ENCODE measurements at regions not wholly inside any gene's neighbourhood (a gene's known extent, or its start where the extent isn't known, plus 50 kb on each side); places are given as distances from the start of the nearest gene placed in this dataset.
A peak's percentile ranks its signal among the peaks of the same experiment; 100 is the strongest.

- peak; percentile 44 for DNase-seq
These were observed 185.1 kb upstream of the DDHD1 start for GRCh38 chr14:53338192-53338591.

DNA sequence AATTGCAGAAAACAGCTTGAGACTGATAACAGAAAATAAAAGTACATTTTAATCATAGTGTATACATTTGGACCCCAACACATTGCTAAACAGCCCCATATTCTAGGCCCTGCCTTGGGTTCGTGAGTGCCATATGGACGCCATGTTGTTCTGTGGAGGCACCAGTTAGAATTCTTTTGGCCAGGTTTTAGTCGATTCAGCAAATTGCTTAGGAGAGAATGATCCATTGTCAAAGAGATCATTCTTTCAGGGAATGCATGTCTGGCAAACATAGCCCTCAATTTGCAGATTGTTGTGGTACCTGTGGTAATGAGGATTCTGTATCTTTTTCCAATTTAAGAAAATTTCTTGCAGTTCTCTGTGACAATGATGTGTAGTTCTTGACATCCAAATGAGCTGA lies 183.6 kb upstream of the DDHD1 start:
- DNase-seq = no peak

- DNase-seq = no peak
These were observed 180.7 kb upstream of the DDHD1 start for GRCh38 chr14:53333809-53334208.

GRCh38 chr14:53331921-53332320 lies 178.8 kb upstream of the DDHD1 start:
- DNase-seq = no peak

DNA sequence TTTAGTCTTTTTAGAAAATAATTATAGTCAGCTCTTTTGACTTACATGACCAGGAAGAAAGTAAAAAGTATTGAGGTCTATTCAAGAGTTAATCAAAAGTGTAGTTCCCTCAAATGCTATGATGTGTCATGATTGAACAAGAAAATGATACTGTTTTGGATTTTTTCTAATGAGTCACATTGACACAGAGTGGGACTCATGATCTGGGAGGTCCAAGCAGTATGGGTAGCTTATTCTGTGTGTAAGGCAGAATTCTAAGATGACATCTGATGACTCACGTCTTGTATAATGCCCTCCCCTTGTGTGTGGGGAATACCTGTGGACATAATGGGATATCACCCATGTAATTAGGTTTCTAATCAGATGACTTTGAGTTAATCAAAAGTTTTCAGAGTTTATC lies 178.1 kb upstream of the DDHD1 start:
- peak; percentile 92 for DNase-seq

GRCh38 chr14:53330441-53330840 lies 177.3 kb upstream of the DDHD1 start:
- DNase-seq = no peak

DNA sequence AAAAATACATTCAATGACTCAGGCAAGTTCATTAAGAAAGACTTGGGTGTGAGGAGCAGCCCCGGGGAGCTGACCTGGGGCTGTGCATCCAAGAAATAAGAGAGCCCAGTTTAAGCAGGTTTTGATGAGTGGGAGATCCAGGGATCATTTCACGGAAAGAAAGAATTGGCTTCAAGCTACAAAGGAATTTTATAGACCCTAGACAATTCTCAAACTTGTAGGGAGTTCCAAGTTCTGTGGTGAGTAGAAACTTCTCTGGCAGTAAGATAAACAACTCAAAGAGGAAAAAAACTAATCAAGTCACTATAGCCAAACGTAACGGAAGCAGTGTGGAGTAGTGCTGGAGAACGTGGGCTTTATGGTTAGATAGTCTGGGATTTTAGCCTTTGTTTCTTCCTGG lies 175.7 kb upstream of the DDHD1 start:
- no peak for DNase-seq

DNA sequence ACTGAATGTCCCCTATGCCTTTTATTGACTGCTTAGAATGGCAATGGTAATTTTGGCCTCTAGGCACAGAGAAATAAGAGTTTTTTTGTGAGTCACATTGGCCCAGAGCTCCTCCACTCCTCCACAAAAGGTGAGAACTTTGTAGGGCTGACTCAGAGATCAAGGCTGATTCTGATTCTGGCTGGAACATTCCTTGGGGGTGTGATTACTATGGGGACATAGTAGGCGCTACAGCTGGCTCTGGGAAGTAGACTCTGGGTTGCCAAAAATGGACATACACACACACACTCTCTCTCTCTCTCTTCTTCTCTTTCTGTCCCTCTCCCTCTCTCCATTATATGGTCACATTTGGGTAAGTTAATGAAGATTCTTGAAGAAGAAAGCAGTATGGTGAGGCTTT lies 174.6 kb upstream of the DDHD1 start:
- DNase-seq = peak; percentile 53

GRCh38 chr14:53325176-53325806 lies 172.2 kb upstream of the DDHD1 start:
- DNase-seq = no peak

DNA sequence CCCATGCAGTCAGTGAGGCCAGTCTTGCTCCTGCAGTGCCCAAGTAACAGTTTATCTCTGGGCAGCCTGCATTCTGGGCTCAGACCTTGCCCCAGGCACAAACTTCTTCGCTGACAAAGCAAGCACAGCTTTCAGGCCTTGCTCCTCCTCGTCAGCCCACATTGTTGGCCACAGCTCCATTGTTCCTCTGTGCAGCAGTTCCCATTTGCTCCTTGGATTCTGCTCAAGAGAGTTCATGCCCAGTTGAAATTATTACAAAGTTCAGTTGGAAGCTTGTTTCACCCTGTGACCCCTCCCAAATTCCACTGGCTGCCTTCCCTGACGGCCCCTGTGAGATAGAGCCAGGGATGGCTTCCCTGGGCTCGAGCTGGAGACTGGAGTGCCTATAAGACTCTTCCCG lies 163.4 kb upstream of the DDHD1 start:
- DNase-seq = no peak

DNA sequence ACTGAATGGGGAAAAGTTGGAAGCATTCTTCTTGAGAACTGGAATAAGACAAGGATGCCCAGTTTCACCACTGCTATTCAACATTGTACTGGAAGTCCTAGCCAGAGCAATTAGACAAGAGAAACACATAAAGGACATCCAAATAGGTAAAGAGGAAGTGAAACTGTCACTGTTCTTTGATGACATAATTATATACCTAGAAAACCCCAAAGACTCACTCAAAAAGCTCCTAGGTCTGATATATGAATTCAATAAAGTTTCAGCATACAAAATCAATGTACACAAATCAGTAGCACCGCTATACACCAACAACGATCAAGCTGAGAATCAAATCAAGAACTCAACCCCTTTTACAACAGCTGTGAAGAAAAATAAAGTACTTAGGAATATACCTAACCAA lies 157.3 kb upstream of the DDHD1 start:
- no peak for DNase-seq

GRCh38 chr14:53306911-53307310 lies 153.8 kb upstream of the DDHD1 start:
- peak; percentile 35 for DNase-seq

DNA sequence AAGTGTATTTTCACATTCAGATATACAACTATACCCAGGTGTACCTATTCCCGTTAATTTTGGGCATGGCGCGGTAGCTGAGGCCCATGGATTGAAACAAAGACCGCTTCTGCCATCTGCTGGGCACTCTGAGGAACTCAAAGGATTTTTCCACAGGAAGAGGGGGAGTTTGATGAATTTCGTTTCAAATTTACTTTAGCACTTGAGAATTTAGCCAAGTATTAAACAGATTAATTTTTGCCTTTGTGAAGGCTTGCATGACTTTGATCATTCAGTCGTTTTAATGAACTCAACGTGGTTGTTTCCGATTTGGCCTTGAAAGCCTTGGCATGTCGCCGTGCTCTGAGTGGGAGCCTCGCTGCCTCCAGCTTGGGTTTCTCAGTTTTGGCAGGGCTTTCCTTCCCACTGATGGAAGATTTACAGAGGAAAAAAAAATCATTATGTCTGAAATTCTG lies 153.2 kb upstream of the DDHD1 start:
- peak; percentile 51 for DNase-seq

DNA sequence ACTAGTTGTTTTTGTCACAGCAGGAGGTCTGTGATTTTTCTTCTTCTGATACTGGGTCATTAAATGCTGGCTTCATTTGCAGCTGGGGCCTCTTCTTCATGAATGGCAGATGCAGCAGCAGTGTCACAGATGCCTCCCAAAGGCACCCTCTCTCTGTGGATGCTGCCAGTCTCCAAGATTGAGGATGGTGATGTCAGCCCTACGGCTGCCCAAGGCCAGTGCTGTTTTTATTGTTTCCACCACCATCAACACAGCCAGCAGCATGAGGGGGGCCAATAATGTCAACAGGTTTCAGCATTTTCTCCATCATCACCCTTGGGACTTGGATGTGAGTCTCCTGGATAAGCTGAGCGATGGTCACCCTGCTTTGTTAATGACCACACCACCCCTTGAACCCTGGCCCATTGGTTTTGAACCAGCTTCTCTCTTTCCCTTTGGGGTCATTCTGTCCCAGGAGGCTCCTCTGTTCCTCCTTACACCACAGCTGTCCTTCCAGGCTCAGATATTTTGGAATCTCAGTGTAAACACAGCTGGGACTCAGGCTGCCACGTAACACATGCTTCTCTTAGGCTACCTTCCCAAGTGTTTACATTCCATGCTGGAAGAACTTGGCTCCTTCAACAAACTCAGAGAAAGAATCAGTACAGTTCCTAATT lies 151.7 kb upstream of the DDHD1 start:
- DNase-seq = no peak

- peak; percentile 41 for DNase-seq
These were observed 143.0 kb upstream of the DDHD1 start for GRCh38 chr14:53295985-53296582.

- no peak for DNase-seq
These were observed 142.2 kb upstream of the DDHD1 start for GRCh38 chr14:53295372-53295771.

- no peak for DNase-seq
These were observed 133.2 kb upstream of the DDHD1 start for GRCh38 chr14:53286301-53286700.

GRCh38 chr14:53285821-53286220 lies 132.7 kb upstream of the DDHD1 start:
- DNase-seq = no peak

DNA sequence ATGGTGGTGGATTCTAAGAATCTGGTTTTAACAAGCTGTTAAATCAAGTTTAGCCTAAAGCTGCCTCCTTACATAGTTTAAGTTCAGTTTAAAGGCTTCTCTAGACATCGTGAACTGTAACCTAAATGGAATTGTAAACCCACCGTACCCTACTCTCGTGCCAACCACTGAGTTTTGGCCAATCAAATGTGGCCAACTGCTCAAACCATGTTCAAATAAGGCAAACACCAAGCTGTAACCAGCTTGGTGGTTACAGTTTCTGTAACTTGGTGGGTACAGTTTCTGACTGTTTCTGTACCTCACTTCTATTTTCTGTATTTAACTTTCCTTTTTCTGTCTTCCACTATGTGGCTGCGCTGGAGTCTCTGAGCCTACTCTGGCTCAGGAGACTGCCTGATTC lies 131.9 kb upstream of the DDHD1 start:
- DNase-seq = no peak

DNA sequence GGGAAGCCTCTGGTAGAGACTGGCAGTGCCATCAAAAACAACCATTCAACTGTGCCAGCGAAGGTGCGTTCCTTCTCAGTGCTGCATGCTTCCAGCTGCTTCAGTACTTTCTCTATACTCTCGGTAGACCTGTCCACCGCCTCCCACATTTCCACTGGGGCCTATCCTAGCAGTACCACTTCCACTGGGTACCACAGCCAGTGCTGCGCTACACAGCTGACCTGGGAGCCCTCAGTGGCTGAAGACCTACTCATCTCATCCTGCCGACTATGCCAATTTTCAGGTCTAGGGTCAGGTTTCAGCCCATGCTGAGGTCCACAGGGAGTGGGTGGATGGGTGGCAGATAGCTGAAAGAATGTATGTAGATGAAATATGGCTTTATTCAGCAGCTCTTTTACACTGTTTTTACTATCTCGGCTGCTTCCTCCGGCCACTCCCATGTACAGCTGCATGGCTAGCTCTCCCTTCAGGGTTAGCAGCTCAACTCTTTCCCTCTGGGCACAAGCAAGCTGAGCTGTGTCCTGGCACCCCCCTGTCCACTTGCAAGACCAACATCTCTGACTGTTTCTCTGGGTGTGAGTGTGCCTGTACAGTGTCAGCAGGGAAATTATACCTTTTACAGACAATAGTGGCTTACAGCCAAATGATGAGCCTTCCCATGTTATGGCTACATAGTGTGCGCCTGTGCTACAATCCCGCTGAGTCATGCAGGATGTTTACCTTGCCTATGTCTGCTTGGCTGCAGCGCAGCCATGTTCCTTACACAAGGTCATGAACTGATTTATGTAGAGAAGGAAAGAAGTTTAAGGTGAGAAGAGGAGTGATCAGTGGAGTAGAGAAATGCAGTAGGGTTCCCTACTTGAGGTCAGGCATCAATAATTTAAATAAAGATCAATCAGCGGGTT lies 125.7 kb upstream of the DDHD1 start:
- DNase-seq = peak; percentile 50

- no peak for DNase-seq
These were observed 120.5 kb upstream of the DDHD1 start for GRCh38 chr14:53273671-53274072.

GRCh38 chr14:53265025-53265424 lies 111.9 kb upstream of the DDHD1 start:
- DNase-seq = no peak

DNA sequence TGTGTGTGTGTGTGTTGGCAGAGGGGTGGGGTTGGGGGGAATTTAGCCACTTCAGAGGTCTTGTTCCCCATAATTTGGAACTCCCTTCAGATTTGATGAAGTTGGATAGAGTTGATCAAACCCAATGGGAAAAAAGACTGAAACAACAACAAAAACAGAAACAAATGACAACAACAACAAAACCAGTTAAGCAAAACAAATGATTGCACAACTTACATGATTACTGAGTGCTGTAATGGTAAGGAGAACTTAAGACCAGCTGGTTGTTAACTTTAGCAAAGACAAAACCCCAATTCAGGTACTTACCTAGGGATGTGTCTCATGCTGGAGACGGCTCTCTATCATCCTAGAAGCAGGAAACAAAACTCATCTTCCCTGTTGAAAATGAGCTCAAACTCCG lies 107.8 kb upstream of the DDHD1 start:
- DNase-seq = no peak

All from fibroblast of skin of right biceps (primary cell).